Heart right ventricle (tissue), 16 donors: ENCODE measurements at regions not wholly inside any gene's neighbourhood (a gene's known extent, or its start where the extent isn't known, plus 50 kb on each side); places are given as distances from the start of the nearest gene placed in this dataset.

ENCODE experiments used
- ATAC-seq, 8 donors: fragments of 200-7000 bp; cut with Tn5 transposase; one replicate each; pipeline ENCODE4 v1.9.1; 2020; ENCODE audit warnings: mild to moderate bottlenecking in 8 of 8, moderate library complexity in 8 of 8, moderate number of reproducible peaks in 1 of 8
- DNase-seq, 2 donors: peaks; one replicate each; pipeline ENCODE4 v3.0.0-alpha.2; 2020
- H3K27ac ChIP-seq, 10 donors: fragments of 200-600 bp; sonication (generic) in 2 of 10; one replicate each; pipeline versions ENCODE4 v1.5.0 to v1.8.0; 2020 to 2022; ENCODE audit warnings: mild to moderate bottlenecking in 3 of 10
- H3K27me3 ChIP-seq, 7 donors: fragments of 200-600 bp; one replicate each; pipeline ENCODE4 v1.8.0; 2021 to 2022; ENCODE audit warnings: mild to moderate bottlenecking in 2 of 7
- H3K36me3 ChIP-seq, 9 donors: fragments of 200-600 bp; sonication (generic) in 1 of 9; one replicate each; pipeline versions ENCODE4 v1.5.0 to v1.8.0; 2020 to 2022; ENCODE audit warnings: mild to moderate bottlenecking in 2 of 9
- H3K4me1 ChIP-seq, 9 donors: fragments of 200-600 bp; sonication (generic) in 1 of 9; one replicate each; pipeline versions ENCODE4 v1.5.0 to v1.8.0; 2020 to 2022; ENCODE audit warnings: mild to moderate bottlenecking in 4 of 9
- H3K4me3 ChIP-seq, 10 donors: fragments of 200-600 bp; sonication (generic) in 2 of 10; one replicate each; pipeline versions ENCODE4 v1.5.0 to v1.8.0; 2020 to 2022; ENCODE audit warnings: mild to moderate bottlenecking in 7 of 10, moderate library complexity in 2 of 10
- H3K9me3 ChIP-seq, 11 donors: fragments of 200-600 bp in 10 of 11; sonication (generic) in 2 of 11; one replicate each; pipeline versions ENCODE4 v1.5.0 to v1.8.0; 2013 to 2022; ENCODE audit warnings: mild to moderate bottlenecking in 2 of 11, control low read depth in 1 of 11, moderate library complexity in 1 of 11
- WGBS, 2 donors: extraction: QIAGEN DNeasy Blood & Tissue Kit; methylation state at CpG; one replicate each; pipeline ENCODE4 v1.1.7; 2013; ENCODE audit warnings: inconsistent platforms in 1 of 2; 5-methylcytosine and 5-hydroxymethylcytosine counted together
- intact Hi-C, 10 donors: fragments of 100-400 bp; cut with DNase I; formaldehyde crosslinking; loops; one replicate each; pipeline versions ENCODE4 v1.11.1 to v1.14.2; 2022
- TF ChIP-seq, protein P1 (sequence below), 9 donors: fragments of 200-600 bp; sonication (generic) in 2 of 9; IDR thresholded peaks; one replicate each; pipeline versions ENCODE4 v1.5.0 to v1.8.0; 2021 to 2022; ENCODE audit warnings: antibody characterized with exemption in 9 of 9, mild to moderate bottlenecking in 5 of 9, moderate library complexity in 1 of 9
- donor health status: Arrhythmogenic right ventricular cardiomyopathy.
- donor health status: ischemic (EF 13 %, LVEDD 7.1; RV severe dilation, severe dysfunction).
- donor health status: healthy with polysubstance abuse.
- donor health status: DM: no; HTN: yes; CAD: no.
- donor health status: DM: no; HTN: no; CAD: no.
- donor health status: ischemic (EF 25% LVEDD 6.9; RV normal size, moderate dysfunction).
- donor health status: ischemic (EF 25% LVEDD 5.7; RV mildly dilated, moderate dysfunction).
- donor health status: healthy.
- donor health status: DM: yes; HTN: yes; CAD: no.
- donor health status: Ischemic cardiomyopathy.
- donor health status: ischemic (EF 35%, LVEDD 5.7; RV mildly dilated, moderate dysfunction).
- donor health status: nonischemic (EF 11% LVEDD 7.7; RV severe dilation, severe dysfunction).
- donor health status: DM: yes; HTN: yes; CAD: no.
- donor health status: PGD.
- donor health status: ischemic (EF 29% LVEDD 5.4; RV normal size, mild dysfunction).
- donor health status: nonischemic (EF 23%, LVEDD 6.1; RV moderate dilation, normal function).

DNA sequence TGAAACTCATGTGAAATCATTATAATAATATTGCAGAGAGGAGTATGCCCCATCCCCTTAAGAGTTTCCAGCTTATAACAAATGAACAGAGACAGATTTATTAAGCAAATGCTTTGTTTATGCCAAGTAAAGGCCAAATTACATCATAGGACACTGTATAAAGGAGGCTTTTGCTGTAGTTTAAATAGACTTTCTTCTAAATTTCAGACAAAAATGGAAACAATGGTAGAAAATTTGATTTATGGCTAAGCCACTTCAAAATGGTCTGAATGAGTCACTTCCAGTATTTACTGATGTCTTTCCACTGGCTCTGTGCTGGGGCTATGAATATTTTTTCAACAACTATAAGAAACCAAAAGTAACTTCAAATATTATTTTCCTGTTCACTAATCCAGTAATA lies 81.1 kb upstream of the ST6GALNAC5 start:
- no peaks in the 10 kb centered on the region for H3K36me3 ChIP-seq
- no peak for DNase-seq
- no peak overlapping the region for H3K27ac ChIP-seq
- TF ChIP-seq, protein P1, sequence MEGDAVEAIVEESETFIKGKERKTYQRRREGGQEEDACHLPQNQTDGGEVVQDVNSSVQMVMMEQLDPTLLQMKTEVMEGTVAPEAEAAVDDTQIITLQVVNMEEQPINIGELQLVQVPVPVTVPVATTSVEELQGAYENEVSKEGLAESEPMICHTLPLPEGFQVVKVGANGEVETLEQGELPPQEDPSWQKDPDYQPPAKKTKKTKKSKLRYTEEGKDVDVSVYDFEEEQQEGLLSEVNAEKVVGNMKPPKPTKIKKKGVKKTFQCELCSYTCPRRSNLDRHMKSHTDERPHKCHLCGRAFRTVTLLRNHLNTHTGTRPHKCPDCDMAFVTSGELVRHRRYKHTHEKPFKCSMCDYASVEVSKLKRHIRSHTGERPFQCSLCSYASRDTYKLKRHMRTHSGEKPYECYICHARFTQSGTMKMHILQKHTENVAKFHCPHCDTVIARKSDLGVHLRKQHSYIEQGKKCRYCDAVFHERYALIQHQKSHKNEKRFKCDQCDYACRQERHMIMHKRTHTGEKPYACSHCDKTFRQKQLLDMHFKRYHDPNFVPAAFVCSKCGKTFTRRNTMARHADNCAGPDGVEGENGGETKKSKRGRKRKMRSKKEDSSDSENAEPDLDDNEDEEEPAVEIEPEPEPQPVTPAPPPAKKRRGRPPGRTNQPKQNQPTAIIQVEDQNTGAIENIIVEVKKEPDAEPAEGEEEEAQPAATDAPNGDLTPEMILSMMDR (IDR thresholded peaks at IDR 0.05): no peak
- H3K4me3 ChIP-seq: no peak overlapping the region
- H3K4me1 ChIP-seq: no peaks in the 10 kb centered on the region
- ATAC-seq: no peak
- peaks cover 0 to 11% (median 0%) of the 10 kb centered on the region in 11 donors for H3K9me3 ChIP-seq
- intact Hi-C loops: no loop called here
- no peaks in the 10 kb centered on the region for H3K27me3 ChIP-seq

GRCh38 chr1:76793594-76793993 lies 73.7 kb upstream of the ST6GALNAC5 start:
- no peak overlapping the region for H3K4me3 ChIP-seq
- DNase-seq: no peak
- TF ChIP-seq, protein P1 (IDR thresholded peaks at IDR 0.05): no peak
- 75 to 76% methylated on average over 2 of the region's 2 CpGs for WGBS, 2 donors
- no peaks in the 10 kb centered on the region for H3K9me3 ChIP-seq
- no peaks in the 10 kb centered on the region for H3K4me1 ChIP-seq
- intact Hi-C loops: no loop called here
- no peaks in the 10 kb centered on the region for H3K27me3 ChIP-seq
- no peak for ATAC-seq
- no peaks in the 10 kb centered on the region for H3K36me3 ChIP-seq
- no peak overlapping the region for H3K27ac ChIP-seq

DNA sequence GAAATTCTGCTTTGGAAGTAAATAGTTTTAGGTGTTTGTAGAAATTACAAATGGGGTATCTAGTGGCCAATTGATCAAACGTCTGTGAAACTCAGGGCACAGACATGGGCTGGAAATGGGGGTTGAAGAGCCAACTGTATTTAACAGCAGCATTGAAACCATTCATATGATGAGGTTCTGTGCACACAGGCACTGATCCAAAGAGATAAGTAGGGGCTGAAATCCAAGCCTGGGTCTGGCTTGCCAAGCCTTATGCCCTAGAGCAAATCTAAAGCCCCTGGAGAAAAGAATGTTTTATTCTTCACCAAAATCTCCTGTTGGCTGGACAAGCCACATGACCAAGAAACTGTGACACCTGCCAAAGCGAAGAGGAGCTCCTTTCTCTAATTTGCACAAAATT lies 67.6 kb upstream of the ST6GALNAC5 start:
- WGBS, 2 donors: 57% methylated on average over 2 of the region's 2 CpGs
- no peaks in the 10 kb centered on the region for H3K9me3 ChIP-seq
- intact Hi-C loops: no loop called here
- ATAC-seq (no peak), DNase-seq (no peak)
- H3K27me3 ChIP-seq: peaks cover 0 to 4% (median 0%) of the 10 kb centered on the region in 7 donors
- H3K4me1 ChIP-seq: peaks cover 0 to 7% (median 0%) of the 10 kb centered on the region in 9 donors
- no peaks in the 10 kb centered on the region for H3K36me3 ChIP-seq
- H3K4me3 ChIP-seq: no peak overlapping the region
- H3K27ac ChIP-seq: no peak overlapping the region
- TF ChIP-seq, protein P1 (IDR thresholded peaks at IDR 0.05): no peak

DNA sequence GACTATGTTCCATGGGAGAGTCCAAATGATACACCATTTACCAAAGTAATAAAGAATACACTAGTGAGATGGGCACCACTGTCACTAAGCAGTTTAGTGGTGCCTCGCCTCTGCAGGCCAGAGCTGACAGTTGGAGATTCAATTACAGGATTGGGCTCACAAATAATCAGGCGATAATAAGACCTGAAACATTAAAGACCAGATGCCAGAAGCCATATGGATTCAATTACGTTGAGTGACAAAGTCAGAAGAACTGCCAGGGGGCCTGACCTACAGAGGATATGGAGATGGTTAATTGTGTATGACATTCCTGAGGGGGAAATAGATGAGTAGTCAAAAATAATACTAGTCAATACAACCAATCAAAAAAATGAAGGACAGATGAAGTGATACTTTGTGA lies 65.2 kb upstream of the ST6GALNAC5 start:
- Histone ChIP-seq H3K27ac (no peak overlapping the region), H3K9me3 (no peaks in the 10 kb centered on the region), H3K27me3 (peaks cover 0 to 4% (median 0%) of the 10 kb centered on the region in 7 donors), H3K36me3 (no peaks in the 10 kb centered on the region), H3K4me1 (peaks cover 0 to 7% (median 0%) of the 10 kb centered on the region in 9 donors), H3K4me3 (no peak overlapping the region)
- DNase-seq: no peak
- 73 to 79% methylated on average over 3 of the region's 3 CpGs for WGBS, 2 donors
- ATAC-seq: no peak
- TF ChIP-seq, protein P1 (IDR thresholded peaks at IDR 0.05): no peak
- intact Hi-C loops: no loop called here
